Sigmoid colon (tissue), 4 donors: ENCODE measurements at regions not wholly inside any gene's neighbourhood (a gene's known extent, or its start where the extent isn't known, plus 50 kb on each side); places are given as distances from the start of the nearest gene placed in this dataset.

Experiments used
- CTCF ChIP-seq, 4 experiments: fragments of 450-650 bp in 3 of 4; fragments of 200-600 bp in 1 of 4; IDR thresholded peaks; one replicate each; pipeline ENCODE4 v1.5.1; 2016 to 2019; ENCODE audit warnings: antibody characterized with exemption in 4 of 4, mild to moderate bottlenecking in 3 of 4, moderate library complexity in 2 of 4
- POLR2A ChIP-seq, 2 donors: fragments of 450-650 bp; IDR thresholded peaks; one replicate each; pipeline ENCODE4 v1.6.1; 2016; ENCODE audit warnings: antibody characterized with exemption in 2 of 2, mild to moderate bottlenecking in 2 of 2, moderate library complexity in 2 of 2
- POLR2AphosphoS5 ChIP-seq, 4 donors: sonication (generic); formaldehyde crosslinking; IDR thresholded peaks; one replicate each; pipeline ENCODE4 v1.6.1; 2017; ENCODE audit warnings: antibody characterized with exemption in 4 of 4

GRCh38 chr4:62387808-62388207 lies 1187.7 kb downstream of the ADGRL3 start:
- no peak for TF ChIP-seq POLR2AphosphoS5 (IDR thresholded peaks at IDR 0.05)
- TF ChIP-seq CTCF (IDR thresholded peaks at IDR 0.05): no peak
- no peak for TF ChIP-seq POLR2A (IDR thresholded peaks at IDR 0.05)
